Neutrophil (primary cell): ENCODE measurements at regions not wholly inside any gene's neighbourhood (a gene's known extent, or its start where the extent isn't known, plus 50 kb on each side); places are given as distances from the start of the nearest gene placed in this dataset.

Source experiments
- H3K27ac ChIP-seq: fragments of 200-600 bp; sonication (generic); 2 replicates; pipeline ENCODE4 v1.5.1; 2016; ENCODE audit warnings: mild to moderate bottlenecking, moderate library complexity
- H3K27me3 ChIP-seq: fragments of 200-600 bp; sonication (generic); 2 replicates; pipeline ENCODE4 v1.6.0; 2016; ENCODE audit warnings: mild to moderate bottlenecking
- H3K36me3 ChIP-seq: fragments of 200-600 bp; sonication (generic); 2 replicates; pipeline ENCODE4 v1.5.1; 2017
- H3K4me1 ChIP-seq, 2 experiments: fragments of 200-600 bp in 1 of 2; sonication (generic) in 1 of 2; 1 replicate in 1 of 2; 2 replicates in 1 of 2; pipeline versions ENCODE4 v1.5.1 to v1.6.1; 2013 to 2016; ENCODE audit warnings: low read depth in 1 of 2, low read length in 1 of 2, mild to moderate bottlenecking in 1 of 2, moderate library complexity in 1 of 2; ENCODE audit not compliant: control insufficient read depth in 1 of 2, insufficient read depth in 1 of 2
- H3K4me3 ChIP-seq, 2 experiments: fragments of 200-600 bp in 1 of 2; sonication (generic) in 1 of 2; 1 replicate in 1 of 2; 2 replicates in 1 of 2; pipeline ENCODE4 v1.5.1; 2013 to 2016; ENCODE audit warnings: low read depth in 1 of 2, low read length in 1 of 2, mild to moderate bottlenecking in 1 of 2, moderate library complexity in 1 of 2
- H3K9me3 ChIP-seq: fragments of 200-600 bp; sonication (generic); 2 replicates; pipeline ENCODE4 v1.5.1; 2016
- TF ChIP-seq, protein P1 (sequence below): fragments of 200-600 bp; sonication (generic); IDR thresholded peaks from 2 replicates; pipeline ENCODE4 v1.5.1; 2016; ENCODE audit warnings: antibody characterized with exemption

DNA sequence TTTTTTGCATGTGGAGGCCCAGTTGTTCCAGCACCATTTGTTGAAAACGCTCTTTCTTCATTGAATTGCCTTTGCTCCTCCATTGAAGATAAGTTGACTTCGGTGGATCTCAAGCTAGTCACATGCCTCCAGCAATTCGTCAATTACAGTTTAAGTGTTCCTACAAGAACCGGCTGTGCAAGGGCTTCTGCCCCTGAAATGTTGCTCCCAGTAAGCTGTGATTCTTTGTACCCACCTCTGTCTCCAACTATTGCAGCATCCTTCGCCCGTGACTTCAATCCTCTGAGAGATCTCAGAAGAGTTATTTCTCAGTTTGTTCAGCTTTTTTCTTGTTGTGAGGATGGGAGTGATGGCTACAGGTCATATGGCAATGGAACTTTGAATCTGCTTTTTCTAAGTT lies 194.2 kb upstream of the B3GAT1 start:
- Histone ChIP-seq H3K27ac (no peak overlapping the region), H3K27me3 (no peaks in the 10 kb centered on the region), H3K4me1 (no peaks in the 10 kb centered on the region), H3K36me3 (no peaks in the 10 kb centered on the region), H3K9me3 (no peaks in the 10 kb centered on the region), H3K4me3 (no peak overlapping the region)
- TF ChIP-seq, protein P1, sequence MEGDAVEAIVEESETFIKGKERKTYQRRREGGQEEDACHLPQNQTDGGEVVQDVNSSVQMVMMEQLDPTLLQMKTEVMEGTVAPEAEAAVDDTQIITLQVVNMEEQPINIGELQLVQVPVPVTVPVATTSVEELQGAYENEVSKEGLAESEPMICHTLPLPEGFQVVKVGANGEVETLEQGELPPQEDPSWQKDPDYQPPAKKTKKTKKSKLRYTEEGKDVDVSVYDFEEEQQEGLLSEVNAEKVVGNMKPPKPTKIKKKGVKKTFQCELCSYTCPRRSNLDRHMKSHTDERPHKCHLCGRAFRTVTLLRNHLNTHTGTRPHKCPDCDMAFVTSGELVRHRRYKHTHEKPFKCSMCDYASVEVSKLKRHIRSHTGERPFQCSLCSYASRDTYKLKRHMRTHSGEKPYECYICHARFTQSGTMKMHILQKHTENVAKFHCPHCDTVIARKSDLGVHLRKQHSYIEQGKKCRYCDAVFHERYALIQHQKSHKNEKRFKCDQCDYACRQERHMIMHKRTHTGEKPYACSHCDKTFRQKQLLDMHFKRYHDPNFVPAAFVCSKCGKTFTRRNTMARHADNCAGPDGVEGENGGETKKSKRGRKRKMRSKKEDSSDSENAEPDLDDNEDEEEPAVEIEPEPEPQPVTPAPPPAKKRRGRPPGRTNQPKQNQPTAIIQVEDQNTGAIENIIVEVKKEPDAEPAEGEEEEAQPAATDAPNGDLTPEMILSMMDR: no peak

DNA sequence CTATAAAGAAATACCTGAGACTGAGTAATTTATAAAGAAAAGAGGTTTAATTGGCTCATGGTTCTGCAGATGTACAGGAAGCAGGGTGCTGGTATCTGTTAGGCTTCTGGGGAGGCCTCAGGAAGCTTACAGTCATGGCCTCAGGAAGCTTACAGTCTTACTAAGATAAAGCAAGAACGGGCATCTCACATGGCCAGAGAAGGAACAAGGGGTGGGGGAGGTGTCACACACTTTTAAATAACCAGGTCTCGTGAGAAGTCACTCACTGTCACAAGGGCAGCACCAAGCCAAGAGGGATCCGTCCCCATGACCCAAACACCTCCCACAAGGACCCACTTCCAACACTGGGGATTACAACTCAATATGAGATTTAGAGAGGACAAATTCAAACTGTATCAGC lies 192.8 kb upstream of the B3GAT1 start:
- Histone ChIP-seq H3K9me3 (no peaks in the 10 kb centered on the region), H3K4me3 (no peak overlapping the region), H3K36me3 (no peaks in the 10 kb centered on the region), H3K27ac (no peak overlapping the region), H3K27me3 (no peaks in the 10 kb centered on the region), H3K4me1 (no peaks in the 10 kb centered on the region)
- TF ChIP-seq, protein P1: no peak

- Histone ChIP-seq H3K27ac (no peak overlapping the region), H3K9me3 (no peaks in the 10 kb centered on the region), H3K4me3 (no peak overlapping the region), H3K4me1 (no peaks in the 10 kb centered on the region), H3K36me3 (no peaks in the 10 kb centered on the region), H3K27me3 (peaks cover under 1% of the 10 kb centered on the region)
- TF ChIP-seq, protein P1: no peak
These were observed 187.3 kb upstream of the B3GAT1 start for GRCh38 chr11:134599299-134599771.

DNA sequence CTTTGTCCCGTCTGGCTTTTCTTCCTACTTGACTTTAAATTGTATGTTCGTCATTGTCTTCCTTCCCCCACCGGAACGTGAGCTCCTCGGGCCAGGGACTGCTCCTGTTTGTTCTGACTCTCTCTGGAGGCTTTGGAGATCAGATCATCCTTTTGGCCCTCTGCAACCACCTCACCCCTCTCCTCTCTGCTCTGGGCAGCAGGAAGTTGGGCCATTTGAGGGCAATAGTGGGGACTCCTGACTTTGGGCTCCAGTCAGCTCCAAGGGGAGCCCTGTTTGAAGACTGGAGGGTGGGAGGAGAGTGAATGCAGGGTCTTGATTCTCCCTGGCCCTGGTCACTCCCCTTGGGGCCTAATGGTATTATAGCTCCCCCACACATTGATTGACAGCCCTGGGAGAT lies 186.3 kb upstream of the B3GAT1 start:
- Histone ChIP-seq H3K27me3 (peaks cover 4% of the 10 kb centered on the region), H3K4me1 (no peaks in the 10 kb centered on the region), H3K36me3 (no peaks in the 10 kb centered on the region), H3K27ac (no peak overlapping the region), H3K4me3 (no peak overlapping the region), H3K9me3 (no peaks in the 10 kb centered on the region)
- TF ChIP-seq, protein P1: no peak

DNA sequence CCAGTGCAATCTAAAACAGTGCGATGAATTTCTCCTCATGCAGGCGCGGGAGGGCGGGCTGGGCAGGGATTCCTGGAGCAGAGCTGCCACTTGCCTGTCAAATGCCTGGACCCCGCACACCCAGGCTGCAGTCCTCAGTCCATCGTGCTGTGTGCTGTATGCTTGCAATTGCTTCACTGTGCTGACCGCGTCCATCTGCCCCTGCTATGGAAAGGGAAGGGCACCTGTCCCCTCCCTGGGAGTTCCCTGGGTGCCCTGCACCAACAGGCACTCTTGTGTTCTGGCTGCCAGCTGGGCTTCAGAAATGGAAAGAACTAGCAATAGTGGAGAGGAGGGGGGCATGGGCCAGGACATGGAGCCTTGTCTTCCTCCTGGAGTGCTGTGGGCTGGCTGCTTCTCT lies 185.4 kb upstream of the B3GAT1 start:
- Histone ChIP-seq H3K4me1 (no peaks in the 10 kb centered on the region), H3K4me3 (no peak overlapping the region), H3K9me3 (no peaks in the 10 kb centered on the region), H3K27ac (no peak overlapping the region), H3K36me3 (no peaks in the 10 kb centered on the region), H3K27me3 (peaks cover 4% of the 10 kb centered on the region)
- TF ChIP-seq, protein P1: no peak

GRCh38 chr11:134596404-134596803 lies 184.4 kb upstream of the B3GAT1 start:
- Histone ChIP-seq H3K4me3 (no peak overlapping the region), H3K36me3 (no peaks in the 10 kb centered on the region), H3K27ac (no peak overlapping the region), H3K9me3 (no peaks in the 10 kb centered on the region), H3K4me1 (no peaks in the 10 kb centered on the region), H3K27me3 (peaks cover 4% of the 10 kb centered on the region)
- TF ChIP-seq, protein P1: no peak
